Upper lobe of left lung (tissue), 4 donors: ENCODE measurements at regions not wholly inside any gene's neighbourhood (a gene's known extent, or its start where the extent isn't known, plus 50 kb on each side); places are given as distances from the start of the nearest gene placed in this dataset.

Experiments
- POLR2A ChIP-seq, 4 donors: fragments of 450-650 bp; IDR thresholded peaks; one replicate each; pipeline ENCODE4 v1.5.1; 2016 to 2017; ENCODE audit warnings: antibody characterized with exemption in 4 of 4, mild to moderate bottlenecking in 2 of 4
- TF ChIP-seq, protein P1 (sequence below), 6 experiments: fragments of 450-650 bp in 4 of 6; fragments of 200-600 bp in 2 of 6; sonication (generic) in 2 of 6; IDR thresholded peaks; one replicate each; pipeline ENCODE4 v1.5.1; 2016 to 2019; ENCODE audit warnings: antibody characterized with exemption in 6 of 6

- TF ChIP-seq, protein P1, sequence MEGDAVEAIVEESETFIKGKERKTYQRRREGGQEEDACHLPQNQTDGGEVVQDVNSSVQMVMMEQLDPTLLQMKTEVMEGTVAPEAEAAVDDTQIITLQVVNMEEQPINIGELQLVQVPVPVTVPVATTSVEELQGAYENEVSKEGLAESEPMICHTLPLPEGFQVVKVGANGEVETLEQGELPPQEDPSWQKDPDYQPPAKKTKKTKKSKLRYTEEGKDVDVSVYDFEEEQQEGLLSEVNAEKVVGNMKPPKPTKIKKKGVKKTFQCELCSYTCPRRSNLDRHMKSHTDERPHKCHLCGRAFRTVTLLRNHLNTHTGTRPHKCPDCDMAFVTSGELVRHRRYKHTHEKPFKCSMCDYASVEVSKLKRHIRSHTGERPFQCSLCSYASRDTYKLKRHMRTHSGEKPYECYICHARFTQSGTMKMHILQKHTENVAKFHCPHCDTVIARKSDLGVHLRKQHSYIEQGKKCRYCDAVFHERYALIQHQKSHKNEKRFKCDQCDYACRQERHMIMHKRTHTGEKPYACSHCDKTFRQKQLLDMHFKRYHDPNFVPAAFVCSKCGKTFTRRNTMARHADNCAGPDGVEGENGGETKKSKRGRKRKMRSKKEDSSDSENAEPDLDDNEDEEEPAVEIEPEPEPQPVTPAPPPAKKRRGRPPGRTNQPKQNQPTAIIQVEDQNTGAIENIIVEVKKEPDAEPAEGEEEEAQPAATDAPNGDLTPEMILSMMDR (IDR thresholded peaks at IDR 0.05) = no peak
- TF ChIP-seq POLR2A (IDR thresholded peaks at IDR 0.05) = no peak
Observed at GRCh38 chr5:175795959-175796358, 75.4 kb upstream of the CPLX2 start.
